NCI-H1105 treated with DMSO at 0.1 percent for 48 hours (cell line): ENCODE measurements at regions not wholly inside any gene's neighbourhood (a gene's known extent, or its start where the extent isn't known, plus 50 kb on each side); places are given as distances from the start of the nearest gene placed in this dataset.
"Not testable (repeated sequence)": the region's sequence is repeated elsewhere in the genome, so short reads cannot be mapped to it uniquely, and the experiment has no call there.

ENCODE experiments used
- DNase-seq: peaks from one replicate; lab custom pipeline; 2025; lab: John Stamatoyannopoulos, UW

DNA sequence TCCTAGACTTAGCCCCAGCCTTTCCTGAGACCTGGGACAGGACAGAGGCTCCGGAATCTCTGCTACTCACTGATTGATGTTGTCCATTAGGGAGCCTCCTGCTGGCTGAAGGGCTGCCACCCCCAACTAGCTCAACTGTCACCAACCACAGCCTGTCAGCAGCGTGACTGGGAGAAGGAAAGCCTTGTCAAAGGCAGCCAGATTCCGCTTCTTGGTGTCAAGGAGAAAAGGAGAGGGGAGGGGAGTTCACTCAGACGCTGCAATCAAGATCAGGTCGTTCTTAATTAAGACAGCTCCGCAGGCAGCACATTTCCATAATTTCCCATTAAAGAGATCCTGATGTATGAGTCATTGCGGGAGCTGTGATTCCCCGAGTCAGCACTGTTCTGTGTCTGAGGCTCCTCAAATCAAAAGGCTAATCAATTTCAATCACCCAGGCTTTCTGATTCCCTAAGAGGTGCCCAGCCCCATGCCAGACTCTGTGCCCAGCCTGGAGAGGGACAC lies 152.8 kb upstream of the ZBED5 start:
- no peak for DNase-seq

DNA sequence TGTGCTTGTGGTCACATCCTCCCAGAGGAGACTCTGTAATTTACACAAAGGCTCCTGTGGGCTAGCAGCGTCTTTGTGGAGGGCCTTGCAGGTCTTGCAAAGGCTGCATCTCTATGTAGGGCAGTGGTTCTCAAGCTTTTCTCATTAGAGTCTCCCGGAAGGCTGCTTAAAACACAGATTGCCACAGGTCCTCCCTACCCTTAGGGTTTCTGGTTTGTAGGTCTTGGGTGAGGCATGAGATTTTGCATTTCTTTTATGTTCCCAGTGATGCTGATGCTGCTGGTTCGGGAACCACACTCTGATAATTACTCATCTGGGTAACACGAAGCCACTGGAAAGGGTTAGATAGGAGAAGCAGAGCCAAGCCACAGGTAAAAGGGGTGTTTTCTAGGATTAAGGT lies 151.3 kb upstream of the ZBED5 start:
- DNase-seq, result no peak

DNA sequence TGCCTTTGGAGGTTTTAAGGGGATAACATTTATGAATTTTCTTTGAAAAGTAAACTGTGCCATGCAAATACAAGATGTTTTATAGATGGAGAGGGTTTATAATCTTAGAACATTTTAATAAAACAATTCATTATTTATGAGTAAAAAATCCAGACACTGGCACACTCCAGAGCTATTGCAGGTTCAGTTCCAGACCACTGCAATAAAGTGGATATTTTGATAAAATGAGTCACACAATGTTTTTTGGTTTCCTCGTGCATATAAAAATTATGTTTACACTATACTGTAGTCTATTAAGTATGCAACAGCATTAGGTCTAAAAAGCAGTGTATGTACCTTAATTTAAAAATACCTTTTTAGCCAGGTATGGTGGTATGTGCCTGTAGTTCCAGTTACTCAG lies 146.2 kb upstream of the ZBED5 start:
- no peak for DNase-seq

DNA sequence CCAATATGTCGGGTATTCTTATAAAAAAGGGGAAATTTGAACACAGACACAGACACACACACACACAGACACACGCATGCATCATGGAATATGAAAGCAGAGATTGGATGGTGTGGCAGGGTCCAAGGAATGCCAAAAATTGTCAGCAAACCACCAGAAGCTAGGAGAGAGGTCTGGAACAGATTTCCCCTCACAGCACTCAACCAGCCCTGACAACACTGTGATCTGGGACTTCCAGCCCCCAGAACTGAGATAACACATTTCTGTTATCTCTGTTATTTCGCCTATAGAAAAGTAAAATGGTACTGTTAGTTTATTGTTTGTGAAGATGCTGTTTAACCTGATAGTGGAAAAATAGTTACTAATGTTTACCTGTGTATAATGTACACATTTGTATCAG lies 145.4 kb upstream of the ZBED5 start:
- DNase-seq, result no peak

DNA sequence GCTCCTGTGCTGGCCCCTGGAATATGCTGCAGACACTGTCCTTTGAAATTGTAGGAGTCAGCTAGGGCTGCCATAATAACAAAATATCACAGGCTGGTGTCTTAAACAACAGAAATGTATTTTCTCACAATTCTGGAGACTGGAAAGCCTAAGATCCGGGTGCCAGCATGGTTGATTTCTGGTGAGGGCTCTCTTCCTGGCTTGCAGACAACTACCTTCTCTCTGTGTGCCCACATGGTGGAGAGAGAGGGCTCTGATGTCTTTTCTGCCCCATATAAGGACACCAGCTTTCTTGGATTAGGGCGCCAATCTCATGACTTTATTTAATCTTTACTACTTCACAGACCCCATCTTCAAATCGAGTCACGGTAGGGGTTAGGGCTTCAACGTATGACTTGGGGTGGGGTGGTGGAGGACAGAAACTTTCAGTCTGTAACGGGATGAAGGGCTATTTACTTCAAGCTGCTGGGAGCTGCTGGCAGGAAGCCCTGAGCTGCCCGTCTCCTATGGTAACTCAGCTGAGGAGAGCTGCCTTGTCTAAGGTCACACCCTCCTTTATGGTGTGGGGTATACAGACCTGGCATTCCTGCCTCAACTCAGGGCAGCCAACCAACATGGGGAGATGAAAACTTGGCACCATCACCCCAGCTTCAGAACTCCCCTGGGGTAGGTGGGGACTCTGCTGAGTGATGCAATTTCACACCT lies 142.9 kb upstream of the ZBED5 start:
- no peak for DNase-seq

DNA sequence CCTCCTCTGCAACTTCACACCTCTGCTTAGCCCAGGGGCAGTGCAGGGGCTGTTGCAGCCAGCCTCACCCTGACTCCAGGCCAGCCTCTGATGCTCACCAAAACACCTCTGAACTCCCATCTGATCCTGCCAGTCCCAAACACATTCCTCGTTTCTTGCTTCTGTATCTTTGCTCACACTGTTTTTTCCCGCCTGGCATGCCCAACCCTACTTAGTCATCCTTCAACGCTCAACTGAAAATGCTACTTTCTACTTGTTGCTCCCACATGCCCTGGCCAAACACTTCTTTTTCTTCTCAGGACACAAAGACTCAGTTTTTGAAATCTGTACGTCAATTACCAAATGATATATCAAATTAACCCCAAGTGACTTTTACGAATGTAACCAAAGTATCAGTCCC lies 140.8 kb upstream of the ZBED5 start:
- no peak for DNase-seq

DNA sequence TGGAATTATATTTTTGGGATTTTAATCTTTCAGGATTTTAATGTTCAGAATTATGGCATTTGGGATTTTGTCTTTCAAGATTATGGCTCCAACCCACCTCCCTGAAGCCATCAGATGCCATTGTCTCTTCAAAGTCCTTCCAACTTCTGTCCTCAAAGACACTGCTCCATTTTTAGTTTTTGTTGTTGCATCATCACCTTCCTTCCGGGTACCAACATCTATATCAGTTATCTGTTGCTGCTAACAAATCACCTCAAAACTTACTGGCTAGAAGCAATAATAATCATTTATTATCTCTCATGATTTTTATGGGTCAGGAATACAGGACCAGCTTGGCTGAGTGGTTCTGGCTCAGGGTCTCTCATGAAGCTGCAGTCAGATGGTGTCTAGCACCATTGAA lies 138.8 kb upstream of the ZBED5 start:
- no peak for DNase-seq

DNA sequence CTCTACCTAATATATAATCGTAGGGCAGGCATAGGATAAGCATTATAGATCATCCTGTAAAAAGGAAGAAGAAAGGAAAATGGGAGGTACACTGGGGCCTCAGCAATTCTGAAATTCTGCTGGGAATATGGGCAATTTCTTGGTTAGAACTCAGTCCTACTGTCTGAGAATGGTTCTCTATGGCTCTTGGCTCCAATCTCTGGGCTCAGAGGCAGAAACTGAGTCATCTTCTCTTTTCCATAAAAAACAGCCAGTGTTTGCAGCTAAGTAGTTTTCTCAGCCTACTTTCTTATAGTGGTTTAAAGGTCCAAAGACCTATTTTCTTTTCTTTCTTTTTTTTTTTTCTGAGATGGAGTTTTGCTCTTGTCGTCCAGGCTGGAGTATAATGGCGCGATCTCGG lies 135.8 kb upstream of the ZBED5 start:
- DNase-seq, result no peak

DNA sequence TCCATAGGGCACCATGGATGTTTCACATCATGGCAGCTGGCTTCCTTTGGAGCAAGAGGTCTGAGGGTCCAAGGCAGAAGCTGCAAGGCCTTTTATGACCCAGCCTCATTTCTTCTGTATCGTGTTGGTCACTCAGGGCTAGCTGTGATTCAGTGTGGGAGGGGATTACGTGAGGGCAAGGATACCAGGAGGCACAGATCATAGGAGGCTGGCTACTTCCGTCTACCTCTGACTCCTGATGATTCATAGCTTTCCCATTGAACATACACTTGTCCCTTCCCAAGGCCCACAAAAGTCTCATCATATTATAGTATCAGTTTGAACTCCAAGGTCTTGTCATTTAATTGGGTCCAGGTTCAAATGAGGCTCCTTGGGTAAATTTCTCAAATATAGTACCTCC lies 135.3 kb upstream of the ZBED5 start:
- no peak for DNase-seq

DNA sequence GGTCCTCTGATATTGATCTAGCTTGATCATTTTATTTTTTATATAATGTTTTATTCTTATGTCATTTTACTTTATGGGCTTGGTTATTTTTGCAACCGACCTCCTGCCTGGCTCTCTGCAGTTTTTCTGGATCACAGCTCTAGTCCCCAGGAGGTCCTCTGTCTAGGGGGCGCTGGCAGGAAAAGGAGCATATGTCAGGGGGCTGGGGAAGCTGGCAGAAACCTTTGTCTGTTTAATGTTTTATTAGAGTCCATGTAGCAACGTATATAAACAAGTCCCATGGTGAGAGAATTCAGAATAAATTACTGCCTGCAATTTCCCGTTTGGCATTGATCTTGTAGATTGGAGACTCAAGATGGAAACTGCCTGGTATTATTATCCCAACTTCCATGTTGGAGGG lies 133.5 kb upstream of the ZBED5 start:
- no peak for DNase-seq

DNA sequence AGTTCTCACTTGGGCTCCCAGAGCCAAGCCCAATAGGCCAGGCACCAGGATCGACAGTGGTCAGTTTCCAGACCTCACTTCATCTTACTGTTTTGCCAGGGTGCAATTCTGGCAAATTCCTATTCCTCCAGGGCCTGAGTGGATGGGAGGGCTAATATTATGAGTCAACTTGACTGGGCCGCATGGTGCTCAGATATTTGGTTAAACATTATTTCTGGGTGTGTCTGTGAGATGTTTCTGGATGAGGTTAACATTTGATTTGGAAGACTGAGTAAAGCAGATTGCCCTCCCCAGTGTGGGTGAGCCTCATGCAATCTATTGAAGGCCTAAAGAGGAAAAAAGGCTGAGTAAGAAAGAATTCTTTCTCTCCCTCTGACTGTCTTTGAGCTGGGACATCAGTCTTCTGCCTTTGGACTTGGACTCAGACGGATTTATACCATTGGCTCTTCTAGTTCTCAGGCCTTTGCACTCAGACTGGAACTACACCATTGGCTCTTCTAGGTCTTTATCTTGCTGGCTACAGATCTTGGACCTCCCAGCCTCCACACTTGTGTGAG lies 132.9 kb upstream of the ZBED5 start:
- DNase-seq, result no peak

DNA sequence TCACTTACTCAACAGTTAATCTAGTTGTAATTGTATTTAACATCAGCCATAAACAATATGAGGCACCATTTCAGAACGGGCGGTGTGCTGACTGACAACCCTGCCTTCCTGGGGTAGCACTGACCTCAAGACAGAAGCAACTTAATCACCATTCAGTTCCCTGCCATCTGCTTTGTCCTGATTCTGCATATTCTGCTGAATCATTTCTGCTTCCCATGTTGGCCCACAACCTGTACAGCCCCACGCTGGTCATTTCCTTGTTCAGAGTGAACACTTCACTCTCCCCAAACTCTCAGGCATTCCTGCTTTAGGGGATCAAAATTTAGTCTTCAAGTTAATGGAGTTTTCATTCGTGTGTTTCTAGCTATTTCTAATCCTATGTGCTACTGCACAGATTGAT lies 132.3 kb upstream of the ZBED5 start:
- DNase-seq, result no peak

DNA sequence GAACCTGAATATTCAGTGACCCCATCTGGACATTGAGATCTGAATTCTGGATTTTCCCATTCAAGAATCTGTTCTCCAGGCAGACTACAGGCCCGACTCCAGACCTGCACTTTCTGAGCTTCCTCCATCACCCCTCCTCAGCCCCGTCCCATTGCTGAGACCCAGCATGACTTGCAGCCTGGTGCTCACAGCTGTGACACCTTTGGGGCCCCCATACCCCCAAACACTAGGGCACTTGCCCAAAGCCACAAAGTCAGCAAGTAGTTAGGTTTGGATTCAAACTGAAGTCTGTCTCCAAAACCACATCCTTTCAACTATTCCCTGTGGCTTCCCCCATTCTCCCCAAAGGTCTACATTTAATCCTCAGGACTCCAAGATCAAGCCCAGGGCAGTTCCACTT lies 128.2 kb upstream of the ZBED5 start:
- DNase-seq, result no peak

DNA sequence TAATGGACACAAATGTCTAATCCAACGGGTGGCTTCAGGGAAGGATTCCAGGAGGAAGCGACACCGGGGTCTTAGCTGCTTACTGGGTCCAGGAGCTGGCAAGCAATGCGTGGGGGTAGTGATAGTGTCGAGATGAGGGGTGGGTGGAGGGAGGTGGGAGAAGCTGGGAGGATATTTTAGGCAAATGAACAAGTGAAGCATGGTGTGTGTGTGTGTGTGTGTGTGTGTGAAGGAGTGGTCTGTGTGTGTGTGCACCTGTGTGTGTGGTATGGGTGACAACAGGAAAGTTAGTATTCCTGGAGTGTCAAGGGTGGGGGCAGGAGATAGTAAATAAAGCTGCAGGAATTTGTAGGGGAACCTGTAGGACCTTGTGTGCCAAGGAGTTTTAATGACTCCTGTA lies 126.9 kb upstream of the ZBED5 start:
- no peak for DNase-seq

DNA sequence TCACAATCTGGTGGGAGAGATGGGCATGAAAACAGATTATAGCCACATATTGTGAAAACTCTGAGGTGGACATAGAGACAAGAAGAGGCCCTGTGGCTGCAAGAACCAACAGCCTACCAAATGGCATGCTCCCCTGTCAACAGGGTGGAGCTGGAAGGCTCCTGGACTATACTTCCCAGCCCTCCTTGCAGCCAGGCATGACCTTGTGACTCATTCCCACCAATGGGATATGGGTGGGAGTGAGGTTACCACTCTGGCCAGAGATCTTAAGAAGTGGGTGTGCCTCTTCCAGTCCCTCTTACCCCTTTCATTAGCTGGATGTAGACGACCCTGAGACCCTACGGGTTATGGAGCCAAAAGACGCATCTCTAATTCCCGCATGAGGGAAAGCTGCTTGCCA lies 126.4 kb upstream of the ZBED5 start:
- DNase-seq, result no peak

DNA sequence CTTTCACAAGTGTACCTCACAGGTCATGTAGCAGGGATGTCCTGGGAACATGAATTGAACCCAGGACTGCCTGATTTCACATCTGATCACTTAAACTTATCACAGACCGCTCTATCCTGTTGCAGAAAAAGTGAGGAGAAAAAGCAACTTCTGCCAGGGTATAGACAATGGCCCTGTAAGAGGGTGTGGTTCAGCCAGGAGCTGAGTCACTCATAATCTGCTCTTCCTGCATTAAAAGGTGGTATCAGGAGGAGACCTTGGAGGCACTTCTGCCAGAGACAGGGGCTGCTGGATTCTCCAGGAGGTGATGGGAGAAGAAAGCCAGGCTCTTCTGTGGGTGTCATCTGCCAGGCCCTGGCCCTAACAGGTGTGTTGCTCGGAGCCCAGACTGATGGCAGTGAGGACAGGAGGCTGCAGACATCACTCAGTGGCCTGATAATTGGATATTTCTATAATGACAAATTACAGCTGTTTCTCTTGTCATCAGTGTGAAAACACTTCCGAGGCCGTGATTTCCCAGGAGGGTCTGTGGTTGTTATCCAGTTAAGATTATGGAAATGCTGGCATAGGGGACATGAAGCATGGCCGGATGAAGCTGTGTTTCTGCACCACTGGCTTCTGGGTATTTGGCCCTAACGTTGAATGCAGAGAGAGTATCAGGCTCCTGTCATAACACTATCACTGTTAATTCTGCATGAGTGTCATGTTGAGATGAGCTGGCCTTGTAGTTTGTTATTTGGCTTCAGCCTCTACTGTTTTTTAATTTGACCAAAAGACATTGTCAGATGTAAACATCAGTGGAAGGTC lies 125.1 kb upstream of the ZBED5 start:
- no peak for DNase-seq

DNA sequence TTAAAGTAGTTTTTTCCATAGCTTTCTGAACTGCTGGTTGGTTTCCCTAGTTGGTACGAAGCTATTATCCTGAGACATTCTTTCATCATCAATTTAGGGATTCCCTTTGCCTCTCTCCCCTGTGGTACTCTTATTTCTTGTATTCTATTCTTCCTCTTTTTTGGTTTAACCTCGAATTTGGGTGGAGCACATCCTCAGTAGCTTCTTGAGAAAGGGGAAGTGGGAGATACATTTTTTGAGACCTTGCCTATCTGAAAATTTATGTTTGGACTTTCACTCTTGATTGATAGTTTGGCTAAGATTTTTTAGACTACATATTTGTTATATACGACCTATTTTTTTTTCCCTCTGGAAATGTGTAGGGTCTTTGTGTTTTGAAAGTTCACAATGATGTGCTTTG lies 121.7 kb upstream of the ZBED5 start:
- no peak for DNase-seq

DNA sequence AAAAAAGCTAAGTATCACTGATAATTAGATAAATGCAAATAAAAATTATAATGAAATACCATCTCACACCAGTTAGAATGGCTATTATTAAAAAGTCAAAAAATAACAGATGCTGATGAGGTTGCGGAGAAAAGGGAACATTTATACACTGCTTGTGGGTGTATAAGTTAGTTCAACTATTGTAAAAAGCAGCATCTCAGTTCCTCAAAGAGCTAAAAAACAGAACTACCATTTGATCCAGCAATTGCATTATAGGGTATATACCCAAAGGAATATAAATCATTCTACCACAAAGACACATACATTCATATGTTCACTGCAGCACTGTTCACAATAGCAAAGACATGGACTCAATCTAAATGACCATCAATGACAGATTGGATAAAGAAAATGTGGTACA lies 120.3 kb upstream of the ZBED5 start:
- no peak for DNase-seq

DNA sequence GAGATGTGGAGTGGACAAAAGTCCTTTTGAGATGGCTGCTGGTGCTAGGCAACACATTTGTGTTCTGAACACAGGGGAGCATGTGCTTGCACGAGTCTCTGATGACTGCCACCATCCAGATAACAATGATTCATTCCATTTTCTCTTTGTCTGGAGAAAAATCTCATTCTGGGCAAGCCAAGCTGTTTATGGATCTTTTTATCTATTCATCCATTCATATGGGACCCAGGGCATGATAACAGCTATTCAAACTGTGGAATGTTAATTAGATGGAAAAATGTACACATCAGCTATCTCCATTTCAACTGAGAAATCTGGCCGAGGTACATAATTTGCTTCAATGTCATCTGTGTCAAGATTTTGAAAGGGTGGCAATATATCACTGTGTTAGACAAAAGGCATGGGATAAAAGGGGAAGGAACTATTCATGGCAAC lies 117.5 kb upstream of the ZBED5 start:
- DNase-seq, result no peak

DNA sequence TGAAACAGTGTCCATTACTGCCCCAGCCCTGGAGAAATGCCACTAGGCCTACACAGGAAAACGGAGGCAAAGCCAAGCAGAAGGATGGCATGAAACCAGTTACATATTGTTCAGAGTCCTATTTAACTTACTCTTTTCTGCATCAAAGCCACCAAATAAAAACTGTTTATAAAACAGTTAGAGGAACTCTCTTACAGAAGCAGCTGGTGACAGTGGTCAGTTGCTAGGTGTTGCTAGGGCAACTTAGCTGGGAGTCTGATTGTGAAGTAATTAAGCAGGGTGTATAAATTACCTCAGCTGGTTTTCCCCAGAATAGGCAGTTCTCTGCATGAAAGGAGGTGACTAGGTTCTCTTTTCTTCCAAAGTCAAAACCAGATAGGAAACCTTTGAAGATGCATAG lies 115.6 kb upstream of the ZBED5 start:
- peak; percentile 70 for DNase-seq

DNA sequence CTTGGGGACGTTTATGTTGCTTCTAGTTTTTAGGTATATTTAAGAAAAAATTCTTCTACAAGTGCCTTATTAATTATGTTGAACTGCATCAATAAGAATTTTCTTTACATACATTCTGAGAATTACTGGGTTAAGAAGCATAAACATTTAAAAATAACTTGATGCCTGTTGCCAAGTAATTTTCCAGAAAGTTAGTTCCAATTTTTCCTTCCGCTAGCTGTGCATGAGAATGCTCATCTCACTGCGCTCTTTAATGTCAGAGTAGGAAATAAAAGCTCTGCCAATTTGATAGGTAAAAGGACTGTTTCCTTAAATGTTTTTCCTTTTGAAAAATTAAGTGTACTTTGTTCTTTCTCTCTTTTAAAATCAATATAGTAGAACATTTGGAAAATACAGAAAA lies 113.1 kb upstream of the ZBED5 start:
- no peak for DNase-seq

DNA sequence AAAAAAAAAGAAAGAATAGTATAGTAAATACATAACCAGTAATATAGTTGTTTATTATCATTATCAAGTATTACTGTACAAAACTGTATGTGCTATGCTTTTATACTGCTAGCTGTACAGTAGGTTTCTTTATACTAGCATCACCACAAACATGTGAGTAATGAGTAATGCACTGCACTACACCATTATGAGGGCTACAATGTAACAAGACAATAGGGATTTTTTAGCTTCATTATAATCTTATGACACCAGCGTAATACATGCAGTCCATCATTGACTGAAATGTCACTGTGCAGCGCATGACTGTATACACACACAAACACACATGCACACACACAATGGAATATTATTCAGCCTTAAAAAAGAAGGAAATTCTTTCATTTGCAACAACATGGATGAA lies 111.5 kb upstream of the ZBED5 start:
- DNase-seq, result no peak

DNA sequence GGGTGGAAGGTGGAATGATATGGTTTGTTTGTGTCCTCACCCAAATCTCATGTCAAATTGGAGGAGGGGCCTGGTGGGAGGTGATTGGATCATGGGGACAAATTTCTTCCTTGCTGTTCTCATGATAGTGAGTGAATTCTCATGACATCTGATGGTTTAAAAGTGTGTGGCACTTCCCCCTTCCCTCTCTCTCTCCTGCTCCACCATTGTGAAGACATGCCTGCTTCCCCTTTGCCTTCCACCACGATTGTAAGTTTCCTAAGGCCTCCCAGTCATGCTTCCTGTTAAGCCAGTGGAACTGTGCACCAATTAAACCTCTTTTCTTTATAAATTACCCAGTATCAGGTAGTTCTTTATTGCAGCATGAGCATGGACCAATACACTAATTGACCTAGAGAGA lies 99.0 kb upstream of the ZBED5 start:
- DNase-seq, result not testable (repeated sequence)
